AG09319 (cell line): ENCODE measurements at regions not wholly inside any gene's neighbourhood (a gene's known extent, or its start where the extent isn't known, plus 50 kb on each side); places are given as distances from the start of the nearest gene placed in this dataset.
A peak's percentile ranks its signal among the peaks of the same experiment; 100 is the strongest.

Experiments used
- DNase-seq: peaks from one replicate; pipeline ENCODE4 v3.0.0-alpha.2; 2010; ENCODE audit warnings: low read depth; ENCODE audit errors: extremely low read depth
- TF ChIP-seq, protein P1 (sequence below): IDR thresholded peaks from 2 replicates; pipeline ENCODE4 v1.5.1; 2011; ENCODE audit warnings: low read depth, mild to moderate bottlenecking, inconsistent platforms, low read length, moderate library complexity

DNA sequence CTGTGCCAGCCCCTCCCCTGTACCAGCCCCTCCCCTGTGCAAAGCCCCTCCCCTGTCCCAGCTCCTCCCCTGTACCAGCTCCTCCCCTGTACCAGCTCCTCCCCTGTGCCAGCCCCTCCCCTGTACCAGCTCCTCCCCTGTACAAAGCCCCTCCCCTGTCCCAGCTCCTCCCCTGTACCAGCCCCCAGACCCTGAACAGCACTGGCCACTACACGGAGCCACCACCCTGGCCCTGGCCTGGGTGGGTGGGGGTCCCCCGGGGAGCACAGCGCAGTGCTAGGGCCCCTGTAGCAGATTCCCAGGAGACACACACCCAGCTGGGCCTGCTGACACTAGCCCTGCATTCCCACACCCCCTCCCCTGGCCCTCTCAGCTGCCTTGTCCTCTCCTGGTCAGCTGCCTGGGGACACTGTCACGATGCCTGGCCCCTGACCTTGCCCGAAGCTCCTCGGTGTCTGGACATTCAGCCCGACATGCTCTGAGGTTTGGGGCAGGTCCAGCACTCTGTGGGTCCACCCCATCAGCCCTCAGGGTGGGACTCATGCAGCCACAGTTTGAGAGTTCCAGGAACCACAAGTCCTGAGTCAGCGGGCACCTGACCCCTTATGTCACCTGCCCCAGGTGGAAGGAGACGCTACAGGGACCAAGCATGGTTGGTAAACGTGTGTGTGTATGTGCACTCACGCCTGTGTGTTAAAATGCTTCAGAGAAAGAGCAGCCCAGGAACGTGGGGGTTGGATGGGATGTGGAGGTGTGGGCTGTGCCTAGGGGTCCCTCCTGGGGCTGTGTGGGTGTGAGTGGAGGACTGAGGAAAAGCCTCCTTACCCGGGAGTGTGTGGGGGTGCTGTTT lies 114.2 kb downstream of the METRNL start:
- DNase-seq = no peak
- TF ChIP-seq, protein P1, sequence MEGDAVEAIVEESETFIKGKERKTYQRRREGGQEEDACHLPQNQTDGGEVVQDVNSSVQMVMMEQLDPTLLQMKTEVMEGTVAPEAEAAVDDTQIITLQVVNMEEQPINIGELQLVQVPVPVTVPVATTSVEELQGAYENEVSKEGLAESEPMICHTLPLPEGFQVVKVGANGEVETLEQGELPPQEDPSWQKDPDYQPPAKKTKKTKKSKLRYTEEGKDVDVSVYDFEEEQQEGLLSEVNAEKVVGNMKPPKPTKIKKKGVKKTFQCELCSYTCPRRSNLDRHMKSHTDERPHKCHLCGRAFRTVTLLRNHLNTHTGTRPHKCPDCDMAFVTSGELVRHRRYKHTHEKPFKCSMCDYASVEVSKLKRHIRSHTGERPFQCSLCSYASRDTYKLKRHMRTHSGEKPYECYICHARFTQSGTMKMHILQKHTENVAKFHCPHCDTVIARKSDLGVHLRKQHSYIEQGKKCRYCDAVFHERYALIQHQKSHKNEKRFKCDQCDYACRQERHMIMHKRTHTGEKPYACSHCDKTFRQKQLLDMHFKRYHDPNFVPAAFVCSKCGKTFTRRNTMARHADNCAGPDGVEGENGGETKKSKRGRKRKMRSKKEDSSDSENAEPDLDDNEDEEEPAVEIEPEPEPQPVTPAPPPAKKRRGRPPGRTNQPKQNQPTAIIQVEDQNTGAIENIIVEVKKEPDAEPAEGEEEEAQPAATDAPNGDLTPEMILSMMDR = no peak

DNA sequence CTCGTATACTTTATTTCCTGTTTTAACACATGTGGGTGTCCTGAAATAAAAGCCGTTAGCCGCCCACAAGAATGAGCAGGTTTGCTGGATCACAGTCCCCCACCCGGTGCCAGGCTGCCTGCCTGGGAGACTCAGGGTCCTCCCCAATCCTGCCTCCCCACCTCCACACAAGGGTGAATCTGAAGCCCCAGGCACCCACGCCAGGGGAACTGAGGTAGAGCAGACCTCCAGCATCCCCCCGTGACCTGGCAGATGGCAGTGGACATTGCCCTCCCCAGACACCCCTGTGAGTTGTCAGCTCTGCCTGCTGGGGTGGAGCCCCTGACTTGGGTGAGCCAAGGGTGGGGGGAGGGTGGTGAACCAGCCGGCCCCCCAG lies 114.8 kb downstream of the METRNL start:
- TF ChIP-seq, protein P1 = no peak
- no peak for DNase-seq

DNA sequence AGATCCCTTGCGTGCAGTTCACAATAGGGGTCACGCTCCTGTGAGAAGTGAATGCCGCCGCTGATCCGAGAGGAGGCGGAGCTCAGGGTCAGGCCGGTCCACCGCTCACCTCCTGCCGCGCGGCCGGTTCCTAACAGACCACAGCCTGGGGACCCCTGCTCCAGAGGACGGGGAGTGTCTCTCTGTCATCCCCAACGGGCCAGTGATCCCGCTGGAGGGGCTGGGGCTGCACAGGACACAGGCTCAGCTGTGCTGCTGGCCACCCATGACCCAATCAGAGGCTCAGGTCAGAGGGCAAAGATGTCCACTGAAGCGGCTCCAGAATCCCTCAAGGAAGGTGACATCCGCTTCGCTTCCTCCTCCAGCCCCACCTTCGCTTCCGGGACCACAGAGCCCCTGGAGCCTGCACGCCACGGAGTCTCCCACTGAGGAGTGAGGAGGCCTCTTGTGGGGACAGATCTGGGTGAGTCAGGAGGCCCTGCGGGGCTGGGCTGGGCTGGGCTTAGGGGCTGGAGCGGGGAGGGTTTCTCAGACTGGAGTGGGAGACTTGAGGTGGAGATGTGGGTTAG lies 115.4 kb downstream of the METRNL start:
- no peak for DNase-seq
- TF ChIP-seq, protein P1 = no peak

DNA sequence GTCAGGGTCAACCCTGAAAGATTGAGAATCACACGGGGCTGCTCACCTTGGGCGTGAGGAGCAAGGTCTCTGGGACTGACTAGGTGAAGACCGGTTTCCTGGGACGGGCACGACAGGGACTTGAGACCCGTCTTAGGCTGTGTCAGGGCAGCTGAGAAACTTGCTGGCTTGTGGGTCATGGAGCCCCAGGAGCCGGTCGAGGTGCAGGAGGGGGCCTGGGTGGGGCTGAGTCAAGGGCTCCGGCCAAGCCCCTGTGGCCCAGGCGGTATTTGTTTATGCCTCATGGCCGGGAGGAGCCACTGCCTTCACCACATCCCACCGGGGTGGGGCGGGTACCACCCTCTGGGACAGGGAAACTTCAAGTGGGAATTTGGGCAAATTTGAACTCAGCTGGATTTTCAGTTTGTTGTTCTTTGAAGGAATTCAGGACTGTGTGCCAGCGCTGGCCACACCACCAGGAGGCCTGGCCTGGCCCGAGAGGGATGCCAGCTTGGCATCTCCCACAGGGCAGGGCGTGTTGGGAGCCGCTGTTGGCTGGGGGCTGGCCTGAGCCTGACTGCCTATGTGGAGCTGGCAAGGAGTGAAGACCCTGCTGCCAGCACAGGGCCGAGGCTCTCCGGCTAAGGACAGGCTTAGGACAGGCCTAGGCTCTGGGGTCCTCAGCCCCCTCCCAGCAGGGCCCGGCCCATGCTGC lies 116.1 kb downstream of the METRNL start:
- peak; percentile 52 for DNase-seq
- TF ChIP-seq, protein P1 = peak; percentile 18

DNA sequence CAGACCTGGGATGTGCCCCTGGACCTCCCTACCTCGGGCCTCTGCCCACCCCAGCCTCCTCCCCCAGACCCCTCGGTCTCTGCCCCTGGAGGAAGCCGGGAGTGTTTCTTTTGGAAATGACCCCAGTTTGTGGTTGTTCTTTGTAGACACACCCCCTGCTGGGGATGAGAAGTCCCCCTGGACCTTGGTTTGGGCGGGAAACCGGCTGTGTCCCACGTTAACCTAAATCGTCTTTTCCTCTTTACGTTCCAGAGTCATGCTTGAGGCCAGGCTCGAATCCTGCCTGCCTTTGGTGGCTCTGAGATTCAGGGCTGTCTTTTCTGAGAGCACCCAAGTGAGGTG lies 116.6 kb downstream of the METRNL start:
- DNase-seq = peak; percentile 46
- TF ChIP-seq, protein P1 = no peak

DNA sequence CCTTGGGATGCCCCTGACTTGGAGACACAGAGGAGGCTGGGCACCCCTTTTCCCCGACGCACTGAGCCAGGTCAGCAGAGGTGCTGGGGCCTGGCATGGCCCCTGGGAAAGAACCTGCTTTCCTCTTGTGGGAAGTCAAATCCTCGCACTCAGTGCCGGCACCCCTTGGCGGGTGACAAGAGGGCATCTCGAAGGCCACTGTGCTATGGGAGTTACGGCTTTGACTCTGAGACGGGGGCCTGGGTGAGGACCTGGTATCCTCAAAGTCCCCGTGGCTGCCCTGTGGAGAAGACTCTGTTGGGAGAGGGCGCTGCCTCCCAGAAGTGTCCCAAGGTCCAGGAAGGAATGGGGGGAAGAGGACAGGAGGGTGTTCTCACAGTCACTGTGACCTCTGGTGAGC lies 117.0 kb downstream of the METRNL start:
- TF ChIP-seq, protein P1 = no peak
- no peak for DNase-seq
